NCI-H2227 (cell line): ENCODE measurements at regions not wholly inside any gene's neighbourhood (a gene's known extent, or its start where the extent isn't known, plus 50 kb on each side); places are given as distances from the start of the nearest gene placed in this dataset.

ENCODE experiments used
- DNase-seq: peaks from one replicate; lab custom pipeline; 2025; ENCODE audit not compliant: unreplicated experiment; lab: John Stamatoyannopoulos, UW

GRCh38 chr16:79810449-79811189 is 210.1 kb upstream of the MAF start:
- no peak for DNase-seq

- no peak for DNase-seq
These were observed 208.8 kb upstream of the MAF start for GRCh38 chr16:79809376-79809775.

GRCh38 chr16:79808731-79809130 is 208.2 kb upstream of the MAF start:
- no peak for DNase-seq

DNA sequence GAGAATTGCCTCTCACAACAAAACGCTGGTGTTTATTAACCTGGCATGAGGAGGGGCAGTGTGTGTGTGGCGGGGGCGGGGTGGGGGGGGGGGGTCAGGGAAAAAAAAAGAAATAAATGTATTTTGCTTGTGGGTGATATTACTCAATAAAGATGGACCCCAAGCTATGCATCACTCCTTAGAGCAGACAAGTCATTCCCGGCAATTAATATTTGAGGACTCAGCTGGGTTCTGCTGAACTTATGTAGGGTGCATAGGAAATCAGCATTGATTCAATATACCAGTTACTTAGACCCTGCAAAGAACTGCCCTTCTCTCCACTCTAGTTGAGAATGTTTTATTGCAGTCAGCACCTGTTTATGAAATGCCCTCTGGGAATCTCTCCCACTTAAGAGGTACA is 206.2 kb upstream of the MAF start:
- DNase-seq: no peak

GRCh38 chr16:79805621-79806020 is 205.1 kb upstream of the MAF start:
- DNase-seq: no peak

GRCh38 chr16:79801646-79802045 is 201.1 kb upstream of the MAF start:
- DNase-seq: no peak

DNA sequence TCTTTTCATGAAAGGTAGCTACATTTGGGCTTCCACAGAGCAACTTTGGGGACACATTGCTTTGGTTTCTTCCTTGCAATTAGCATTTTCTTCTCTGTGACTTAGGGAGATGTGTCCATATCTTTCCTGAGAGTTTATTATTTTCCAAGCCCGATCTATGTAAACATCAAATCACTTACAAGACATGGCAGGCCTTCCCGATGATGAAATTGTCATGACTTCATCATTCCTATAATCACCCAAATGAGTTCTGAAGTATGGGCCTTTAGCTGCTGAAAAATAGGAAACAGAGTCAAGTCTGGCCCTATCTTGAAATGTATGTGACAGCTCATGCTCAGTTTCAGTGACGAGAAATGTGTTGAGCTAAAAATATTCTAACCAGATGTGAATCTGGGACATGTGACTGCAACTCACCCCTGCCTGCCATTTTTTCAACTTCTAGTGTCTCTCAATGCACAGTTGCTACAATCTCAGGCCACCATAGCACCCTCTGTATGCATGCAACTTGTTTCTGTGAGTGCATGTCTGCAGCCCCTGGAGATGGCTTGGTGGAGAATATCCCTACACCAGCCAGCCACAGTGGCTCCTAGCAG is 199.6 kb upstream of the MAF start:
- DNase-seq: no peak

DNA sequence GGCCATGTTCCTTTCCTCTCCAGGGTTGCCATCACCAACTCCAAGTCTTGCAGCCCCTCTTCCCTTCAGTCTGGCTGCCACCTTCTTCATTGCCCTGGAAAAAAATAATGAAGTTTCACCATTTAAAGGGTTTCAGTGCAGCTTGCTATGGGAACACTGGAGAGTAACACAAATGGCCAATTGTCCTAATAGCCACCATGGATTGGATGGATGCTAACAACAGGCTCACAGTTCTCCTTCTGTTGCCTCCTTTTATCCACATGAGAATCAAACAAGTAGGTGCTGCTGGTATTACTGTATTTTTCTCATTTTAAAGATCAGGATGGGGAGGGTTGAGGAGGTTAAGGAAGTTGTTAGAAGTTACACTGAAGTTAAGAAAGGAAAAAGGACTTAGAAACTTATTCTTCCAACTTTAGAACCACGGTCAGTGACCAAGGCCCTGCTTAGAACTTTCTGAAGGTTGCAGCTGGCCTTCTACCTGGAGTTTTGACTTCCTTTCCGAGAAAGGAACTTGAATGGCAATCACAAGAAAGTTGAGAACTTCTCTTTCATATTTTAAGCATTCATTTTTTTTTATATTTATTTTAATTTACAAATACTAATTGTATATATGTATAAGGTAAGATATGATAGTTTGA is 198.0 kb upstream of the MAF start:
- DNase-seq: no peak

- DNase-seq: no peak
These were observed 196.9 kb upstream of the MAF start for GRCh38 chr16:79797486-79797885.

GRCh38 chr16:79795556-79795955 is 195.0 kb upstream of the MAF start:
- DNase-seq: no peak

- DNase-seq: no peak
These were observed 194.4 kb upstream of the MAF start for GRCh38 chr16:79794941-79795340.

GRCh38 chr16:79792664-79793351 is 192.3 kb upstream of the MAF start:
- DNase-seq: no peak

- DNase-seq: no peak
These were observed 191.5 kb upstream of the MAF start for GRCh38 chr16:79792076-79792475.

- DNase-seq: no peak
These were observed 190.3 kb upstream of the MAF start for GRCh38 chr16:79790854-79791253.

GRCh38 chr16:79788949-79789348 is 188.4 kb upstream of the MAF start:
- DNase-seq: no peak

GRCh38 chr16:79786389-79786788 is 185.9 kb upstream of the MAF start:
- DNase-seq: no peak

- DNase-seq: no peak
These were observed 183.5 kb upstream of the MAF start for GRCh38 chr16:79784007-79784406.

DNA sequence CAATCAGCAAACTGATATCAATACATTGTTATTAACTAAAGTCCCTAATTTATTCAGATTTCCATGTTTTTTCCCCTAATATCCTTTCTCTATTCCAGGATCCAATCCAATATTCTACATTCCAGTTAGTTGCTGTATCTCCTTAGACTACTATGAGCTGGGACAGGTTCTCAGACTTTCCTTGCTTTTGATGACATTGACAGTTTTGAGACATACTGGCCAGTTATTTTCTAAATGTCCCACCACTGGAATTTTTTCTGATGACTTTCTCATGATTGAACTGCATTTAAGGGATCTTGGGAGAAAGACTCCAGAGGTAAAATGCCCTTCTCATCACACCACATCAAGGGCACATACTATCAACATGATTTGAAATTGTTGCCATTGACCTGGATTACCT is 177.1 kb upstream of the MAF start:
- no peak for DNase-seq

- no peak for DNase-seq
These were observed 175.8 kb upstream of the MAF start for GRCh38 chr16:79776243-79776847.

DNA sequence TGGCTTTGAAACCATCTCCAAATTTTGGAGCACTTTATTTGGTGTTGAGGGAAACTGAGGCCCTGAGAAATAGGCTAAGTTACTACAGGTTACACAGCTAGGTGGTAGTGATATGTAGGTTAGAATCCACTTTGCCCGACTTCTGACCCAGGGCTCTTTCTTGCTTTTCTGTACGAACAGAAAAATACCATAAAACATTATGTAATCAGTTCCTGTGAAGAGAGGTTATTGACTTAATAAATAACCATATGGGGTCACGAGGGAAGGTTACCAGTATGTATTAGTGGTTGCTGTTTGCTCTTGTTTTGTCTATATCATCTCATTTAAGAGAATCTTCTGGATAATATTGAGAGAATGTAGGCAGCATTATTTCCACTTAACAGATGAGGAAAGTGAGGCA is 172.2 kb upstream of the MAF start:
- DNase-seq: no peak

DNA sequence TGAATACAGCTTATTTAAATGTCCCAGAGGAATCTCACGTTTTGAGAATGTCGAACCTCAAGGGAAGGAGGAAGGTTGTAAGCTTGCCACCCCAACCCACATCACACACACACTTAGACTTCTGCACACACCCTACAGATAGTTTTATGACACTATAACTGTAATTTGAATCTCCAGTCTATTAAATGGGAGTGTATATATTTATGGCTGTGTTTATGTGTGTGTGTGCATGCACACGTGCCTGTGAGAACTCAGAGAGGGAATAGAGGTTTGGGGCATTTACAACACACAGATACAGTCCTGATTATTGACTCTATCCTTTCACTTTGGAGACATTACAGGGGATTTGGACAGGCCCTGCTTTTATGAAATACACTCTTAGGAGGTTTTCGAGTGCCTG is 171.5 kb upstream of the MAF start:
- no peak for DNase-seq
